Erythroblast (primary cell): ENCODE measurements at regions not wholly inside any gene's neighbourhood (a gene's known extent, or its start where the extent isn't known, plus 50 kb on each side); places are given as distances from the start of the nearest gene placed in this dataset.

Source experiments
- DNase-seq, 2 experiments: peaks; one replicate each; lab custom pipeline; 2025; lab: John Stamatoyannopoulos, UW
- GATA1 ChIP-seq: IDR thresholded peaks from 2 replicates; pipeline ENCODE4 v1.6.1; 2011; ENCODE audit warnings: low read depth, mild to moderate bottlenecking, control low read depth, low read length, moderate library complexity
- POLR2A ChIP-seq: IDR thresholded peaks from 2 replicates; pipeline ENCODE4 v1.6.1; 2011; ENCODE audit warnings: mild to moderate bottlenecking, low read length

- DNase-seq: no peak
- TF ChIP-seq GATA1 (no peak), POLR2A (no peak)
Observed at GRCh38 chr9:135328485-135329417, 150.8 kb upstream of the PPP1R26 start.

- no peak for TF ChIP-seq POLR2A
- no peak for TF ChIP-seq GATA1
- no peak for DNase-seq
Observed at GRCh38 chr9:135329571-135330306, 149.8 kb upstream of the PPP1R26 start.

DNA sequence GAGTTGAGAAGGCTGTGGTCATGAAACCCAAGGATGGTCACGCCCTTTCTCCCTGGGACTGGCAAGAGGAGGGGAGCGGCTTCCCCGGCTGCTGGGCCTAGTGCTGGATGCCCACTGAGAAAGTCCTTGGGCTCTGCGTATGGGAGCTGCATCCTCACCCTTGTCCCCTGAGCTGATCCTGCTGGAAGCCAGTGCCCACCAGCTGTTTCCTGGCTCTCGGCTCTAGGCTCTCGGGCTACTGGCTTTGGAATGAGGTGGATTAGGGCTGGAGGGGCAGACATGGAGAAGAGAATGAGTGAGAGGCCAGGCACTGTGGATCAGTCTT lies 149.3 kb upstream of the PPP1R26 start:
- TF ChIP-seq POLR2A (no peak), GATA1 (no peak)
- no peak for DNase-seq

DNA sequence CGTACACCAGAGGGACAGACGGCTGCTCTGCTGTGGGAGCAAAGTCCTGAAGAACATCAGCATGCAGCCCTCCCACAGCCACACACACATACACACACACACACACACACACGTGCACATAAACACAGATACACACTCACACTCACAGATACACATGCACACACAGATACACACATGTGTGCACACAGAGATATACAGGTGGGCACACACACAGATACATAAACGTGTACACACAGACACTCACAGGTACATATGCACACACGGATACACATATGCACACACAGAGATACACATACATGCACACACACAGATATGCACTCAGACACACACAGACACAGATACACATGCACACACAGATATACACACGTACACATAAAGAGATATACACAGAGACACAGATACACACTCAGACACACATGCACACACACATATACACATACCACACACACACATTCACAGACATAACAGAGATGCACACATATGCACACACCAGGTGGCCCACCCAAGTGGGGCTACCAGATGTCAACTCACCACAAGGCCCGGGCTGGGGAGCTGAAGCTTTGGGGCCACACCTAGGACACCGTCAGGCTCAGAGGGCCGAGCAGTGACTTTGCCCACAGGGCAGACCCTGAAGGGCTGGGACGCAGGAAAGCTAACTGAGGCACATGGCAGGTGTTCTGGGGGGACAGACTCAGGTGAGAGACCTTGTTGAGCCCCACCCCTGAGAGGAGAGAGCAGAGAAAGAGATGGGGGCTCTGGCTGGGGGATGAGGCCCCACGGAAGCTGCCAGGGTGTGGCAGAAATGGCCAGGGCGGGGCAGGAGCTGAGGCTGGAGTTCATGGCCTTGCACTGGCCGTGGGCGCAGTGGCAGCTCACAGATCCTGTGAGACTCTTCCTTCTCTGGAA lies 148.6 kb upstream of the PPP1R26 start:
- DNase-seq: no peak
- TF ChIP-seq GATA1 (no peak), POLR2A (no peak)

DNA sequence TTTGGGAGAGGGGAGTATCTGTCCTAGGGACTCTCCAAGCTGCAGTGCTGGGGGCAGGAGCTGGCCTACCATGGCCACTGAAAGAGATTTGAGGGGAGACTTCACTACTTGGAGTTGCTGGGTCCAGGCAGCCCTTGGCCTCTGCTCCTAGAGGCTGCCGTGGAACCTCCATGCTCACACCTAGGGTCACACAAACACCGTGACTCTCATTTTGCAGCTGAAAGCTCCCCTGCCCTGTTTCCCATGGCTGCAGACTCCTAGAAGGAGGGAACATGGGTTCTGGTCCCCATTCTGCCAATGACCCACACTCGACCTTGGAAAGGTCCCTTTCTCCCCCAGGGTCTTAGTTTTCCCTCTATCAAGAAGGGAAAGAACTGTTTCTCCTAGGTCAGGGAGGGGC lies 147.1 kb upstream of the PPP1R26 start:
- TF ChIP-seq GATA1 (no peak), POLR2A (no peak)
- DNase-seq: no peak

DNA sequence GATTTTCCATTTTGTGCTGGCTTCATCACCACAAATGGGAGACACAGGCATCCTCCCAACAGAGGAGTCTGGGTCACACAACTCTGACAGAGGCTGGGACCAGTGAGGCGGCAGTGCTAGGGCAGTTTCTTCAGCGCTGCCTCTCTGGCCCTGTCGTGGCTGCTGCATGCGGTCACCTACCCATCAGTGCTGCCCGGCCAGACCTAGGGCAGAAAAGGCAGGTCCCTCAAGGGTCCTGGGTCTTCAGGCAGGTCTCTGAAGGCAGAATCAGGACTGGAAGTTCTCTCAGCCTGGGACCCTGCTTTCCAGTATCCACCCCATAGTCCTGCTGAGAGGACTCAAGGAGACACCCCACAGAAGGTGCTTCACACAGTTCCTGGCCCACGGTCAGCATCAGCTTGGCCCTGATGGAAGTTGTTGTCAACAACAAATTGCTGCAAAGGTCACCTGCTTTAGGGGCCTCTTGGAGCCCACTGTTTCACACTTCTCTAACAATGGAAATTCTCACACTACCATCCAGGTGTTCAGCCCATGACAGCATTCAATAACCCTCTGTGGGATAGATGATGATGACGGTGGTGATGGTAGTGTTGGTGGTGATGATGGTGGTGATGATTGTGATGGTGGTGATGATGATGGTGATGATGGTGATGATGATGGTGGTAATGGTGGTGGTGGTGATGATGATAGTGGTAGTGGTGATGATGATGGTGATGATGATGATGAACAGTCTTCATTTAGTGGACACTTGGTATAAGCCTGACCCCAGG lies 146.4 kb upstream of the PPP1R26 start:
- TF ChIP-seq POLR2A (no peak), GATA1 (no peak)
- no peak for DNase-seq

GRCh38 chr9:135334953-135335460 lies 144.6 kb upstream of the PPP1R26 start:
- TF ChIP-seq POLR2A (no peak), GATA1 (no peak)
- no peak for DNase-seq

DNA sequence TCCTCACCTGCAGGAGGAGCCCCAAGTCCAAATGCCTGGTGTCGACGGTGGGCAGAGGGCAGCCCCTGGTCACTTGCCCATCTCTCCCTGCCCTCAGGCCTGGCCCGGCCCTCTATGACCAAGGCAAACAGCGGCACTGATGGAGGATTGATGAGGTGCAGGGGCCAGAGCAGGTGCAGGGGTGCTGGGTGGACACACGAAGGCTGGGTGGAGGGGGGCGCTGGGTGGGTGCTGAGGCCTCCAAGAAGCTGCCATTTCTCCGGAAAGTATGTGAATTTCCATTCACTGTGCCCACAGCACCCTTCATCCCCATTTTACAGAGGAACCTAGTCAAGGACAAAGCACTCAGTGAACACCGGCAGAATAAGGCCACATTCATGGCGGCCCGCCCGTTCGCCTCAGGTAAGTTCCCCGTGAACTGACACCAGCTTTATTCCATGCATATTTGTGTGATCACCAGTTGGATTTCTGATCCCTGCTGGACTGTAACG lies 143.8 kb upstream of the PPP1R26 start:
- no peak for DNase-seq
- no peak for TF ChIP-seq GATA1
- TF ChIP-seq POLR2A: no peak

DNA sequence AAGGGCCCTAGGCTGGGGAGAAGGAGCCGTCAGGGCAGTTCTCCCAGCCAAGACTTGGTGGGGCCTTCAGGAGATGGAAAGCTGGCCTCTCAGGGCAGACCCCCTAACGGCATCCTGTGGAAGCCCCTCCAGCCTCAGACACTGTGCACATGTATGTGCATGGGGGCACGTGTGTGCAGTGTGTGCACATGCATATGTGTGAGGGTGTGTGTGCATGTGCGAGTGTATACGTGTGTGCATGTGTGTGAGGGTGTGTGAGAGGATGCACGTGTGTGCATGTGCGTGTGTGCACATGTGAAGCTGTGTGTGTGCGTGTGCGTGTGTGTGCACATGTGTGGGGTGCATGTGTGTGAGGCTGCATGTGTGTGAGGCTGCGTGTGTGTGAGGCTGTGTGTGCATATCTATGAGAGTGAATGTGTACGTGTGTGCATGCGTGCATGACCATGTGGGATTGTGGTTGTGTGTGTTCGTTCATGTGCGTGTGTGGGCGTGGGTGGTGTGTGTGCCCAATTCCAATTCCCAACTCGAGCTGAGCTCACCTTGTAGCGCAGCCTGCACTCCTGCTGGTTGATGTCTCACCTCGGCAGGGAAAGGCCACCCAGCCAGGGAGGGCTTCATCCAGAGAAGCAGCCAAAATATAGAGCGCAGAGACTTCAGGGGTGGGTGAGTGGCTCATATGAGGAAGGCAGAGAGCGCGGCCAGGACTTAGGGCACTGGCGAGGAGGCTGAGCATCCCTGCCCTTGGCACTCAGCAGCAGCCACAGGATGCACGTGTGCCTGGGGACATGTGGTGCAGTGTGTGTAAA lies 142.7 kb upstream of the PPP1R26 start:
- TF ChIP-seq GATA1 (no peak), POLR2A (no peak)
- DNase-seq: no peak

DNA sequence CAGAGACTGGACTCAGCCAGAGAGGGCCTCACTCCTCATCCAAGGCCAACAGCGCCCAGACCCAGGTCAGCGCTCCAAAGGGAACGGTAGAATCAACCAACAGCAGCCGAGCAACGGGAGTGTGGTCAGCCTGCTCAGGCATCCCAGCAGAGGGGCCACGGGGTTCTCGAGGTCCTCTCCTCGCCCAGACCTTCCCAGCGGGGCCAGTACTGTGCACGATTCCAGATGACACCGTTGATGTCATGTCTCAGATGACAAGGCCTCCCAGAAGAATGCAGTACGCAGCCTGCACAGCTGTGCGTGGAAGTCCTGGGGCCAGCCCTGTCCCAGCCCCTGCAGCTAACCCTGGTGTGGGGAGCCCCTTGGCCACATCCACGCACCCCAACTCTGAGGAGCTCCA lies 141.0 kb upstream of the PPP1R26 start:
- DNase-seq: no peak
- no peak for TF ChIP-seq GATA1
- TF ChIP-seq POLR2A: no peak

DNA sequence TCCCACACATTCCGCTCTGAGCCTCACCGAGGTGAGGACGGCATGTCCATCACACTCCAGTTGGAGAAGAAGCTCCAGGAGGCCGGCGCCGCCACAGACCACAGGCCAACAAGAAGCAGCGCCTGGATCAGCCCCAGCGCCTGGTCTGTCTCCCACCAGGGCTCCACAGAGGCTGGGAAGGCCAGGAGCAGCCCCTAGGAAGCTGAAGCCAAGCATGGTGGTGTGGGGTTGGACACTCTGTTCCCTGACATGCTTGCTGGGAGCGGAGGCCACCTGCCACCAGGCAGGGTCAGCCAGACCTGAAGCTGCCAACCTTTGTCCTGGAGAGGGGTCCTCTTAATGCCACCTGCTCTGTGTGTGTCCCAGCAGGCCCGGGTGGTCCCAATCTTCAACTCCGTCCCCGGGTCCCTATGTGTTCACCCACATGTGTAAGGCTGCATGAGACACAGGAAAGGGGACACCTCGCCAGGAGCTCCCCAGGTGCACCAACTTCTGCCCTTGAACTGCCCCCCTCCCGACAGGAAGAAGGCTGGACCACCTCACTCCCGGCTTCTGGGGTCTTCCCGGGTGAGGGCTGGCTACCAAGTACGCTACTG lies 140.1 kb upstream of the PPP1R26 start:
- DNase-seq: no peak

GRCh38 chr9:135340143-135340655 lies 139.4 kb upstream of the PPP1R26 start:
- TF ChIP-seq GATA1: no peak
- TF ChIP-seq POLR2A: no peak
- no peak for DNase-seq

More for the DNA sequence above, 140.1 kb upstream of the PPP1R26 start:
- TF ChIP-seq GATA1: no peak
- TF ChIP-seq POLR2A: no peak
